Tibial nerve (tissue), 4 donors: ENCODE measurements at regions not wholly inside any gene's neighbourhood (a gene's known extent, or its start where the extent isn't known, plus 50 kb on each side); places are given as distances from the start of the nearest gene placed in this dataset.
"Not testable (repeated sequence)": the region's sequence is repeated elsewhere in the genome, so short reads cannot be mapped to it uniquely, and the experiment has no call there.

Source experiments
- EP300 ChIP-seq, 2 donors: sonication (generic); formaldehyde crosslinking; IDR thresholded peaks; one replicate each; pipeline ENCODE4 v1.6.1; 2017; ENCODE audit warnings: antibody characterized with exemption in 2 of 2, mild to moderate bottlenecking in 1 of 2
- POLR2A ChIP-seq, 2 donors: fragments of 450-650 bp; IDR thresholded peaks; one replicate each; pipeline ENCODE4 v1.6.1; 2017; ENCODE audit warnings: antibody characterized with exemption in 2 of 2, mild to moderate bottlenecking in 2 of 2, moderate library complexity in 2 of 2
- TF ChIP-seq, protein P1 (sequence below), 5 experiments: fragments of 200-600 bp in 3 of 5; fragments of 450-650 bp in 2 of 5; sonication (generic) in 3 of 5; IDR thresholded peaks; one replicate each; pipeline ENCODE4 v1.5.1; 2016 to 2019; ENCODE audit warnings: antibody characterized with exemption in 5 of 5, mild to moderate bottlenecking in 3 of 5, moderate library complexity in 2 of 5

DNA sequence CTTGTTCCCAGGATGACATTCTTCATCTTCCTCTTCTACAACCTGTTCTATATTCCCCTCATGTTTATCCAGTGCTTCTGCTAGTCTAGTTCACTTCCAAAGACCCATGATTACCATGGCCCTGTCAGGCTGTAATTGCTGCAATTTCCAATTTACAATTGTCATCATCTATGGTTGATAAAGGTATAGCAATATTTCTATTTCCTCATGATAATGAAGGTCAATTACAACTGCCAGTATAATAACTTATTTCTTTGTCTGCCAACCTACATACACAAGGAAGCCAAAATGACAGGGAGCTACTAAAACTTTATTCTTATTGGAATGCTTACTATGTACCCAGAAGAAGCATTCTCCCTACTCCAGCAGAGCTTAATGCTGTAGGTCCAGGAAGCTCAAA is 410.3 kb downstream of the OR4F29 start:
- TF ChIP-seq, protein P1, sequence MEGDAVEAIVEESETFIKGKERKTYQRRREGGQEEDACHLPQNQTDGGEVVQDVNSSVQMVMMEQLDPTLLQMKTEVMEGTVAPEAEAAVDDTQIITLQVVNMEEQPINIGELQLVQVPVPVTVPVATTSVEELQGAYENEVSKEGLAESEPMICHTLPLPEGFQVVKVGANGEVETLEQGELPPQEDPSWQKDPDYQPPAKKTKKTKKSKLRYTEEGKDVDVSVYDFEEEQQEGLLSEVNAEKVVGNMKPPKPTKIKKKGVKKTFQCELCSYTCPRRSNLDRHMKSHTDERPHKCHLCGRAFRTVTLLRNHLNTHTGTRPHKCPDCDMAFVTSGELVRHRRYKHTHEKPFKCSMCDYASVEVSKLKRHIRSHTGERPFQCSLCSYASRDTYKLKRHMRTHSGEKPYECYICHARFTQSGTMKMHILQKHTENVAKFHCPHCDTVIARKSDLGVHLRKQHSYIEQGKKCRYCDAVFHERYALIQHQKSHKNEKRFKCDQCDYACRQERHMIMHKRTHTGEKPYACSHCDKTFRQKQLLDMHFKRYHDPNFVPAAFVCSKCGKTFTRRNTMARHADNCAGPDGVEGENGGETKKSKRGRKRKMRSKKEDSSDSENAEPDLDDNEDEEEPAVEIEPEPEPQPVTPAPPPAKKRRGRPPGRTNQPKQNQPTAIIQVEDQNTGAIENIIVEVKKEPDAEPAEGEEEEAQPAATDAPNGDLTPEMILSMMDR (IDR thresholded peaks at IDR 0.05), result not testable (repeated sequence)
- TF ChIP-seq POLR2A, EP300 (IDR thresholded peaks at IDR 0.05): not testable (repeated sequence)
